Stomach (tissue), 4 donors: ENCODE measurements at regions not wholly inside any gene's neighbourhood (a gene's known extent, or its start where the extent isn't known, plus 50 kb on each side); places are given as distances from the start of the nearest gene placed in this dataset.

Source experiments
- CTCF ChIP-seq, 7 experiments: fragments of 450-650 bp in 4 of 7; fragments of 200-600 bp in 3 of 7; sonication (generic) in 3 of 7; IDR thresholded peaks; one replicate each; pipeline ENCODE4 v1.5.1; 2016 to 2019; ENCODE audit warnings: antibody characterized with exemption in 7 of 7, control low read depth in 2 of 7, mild to moderate bottlenecking in 1 of 7
- EP300 ChIP-seq: sonication (generic); formaldehyde crosslinking; IDR thresholded peaks from one replicate; pipeline ENCODE4 v1.6.1; 2017; ENCODE audit warnings: antibody characterized with exemption
- POLR2A ChIP-seq, 4 donors: fragments of 450-650 bp; IDR thresholded peaks; one replicate each; pipeline ENCODE4 v1.6.1; 2016; ENCODE audit warnings: antibody characterized with exemption in 4 of 4, control low read depth in 2 of 4, mild to moderate bottlenecking in 1 of 4, moderate library complexity in 1 of 4
- POLR2AphosphoS5 ChIP-seq, 3 donors: sonication (generic); formaldehyde crosslinking; IDR thresholded peaks; one replicate each; pipeline ENCODE4 v1.6.1; 2016; ENCODE audit warnings: antibody characterized with exemption in 3 of 3

GRCh38 chr6:756224-756623 lies 63.3 kb upstream of the EXOC2 start:
- TF ChIP-seq CTCF (IDR thresholded peaks at IDR 0.05) (no peak), POLR2A (IDR thresholded peaks at IDR 0.05) (no peak), EP300 (no peak), POLR2AphosphoS5 (IDR thresholded peaks at IDR 0.05) (no peak)
